ENCODE measurements at regions not wholly inside any gene's neighbourhood (a gene's known extent, or its start where the extent isn't known, plus 50 kb on each side); places are given as distances from the start of the nearest gene placed in this dataset.

DNA sequence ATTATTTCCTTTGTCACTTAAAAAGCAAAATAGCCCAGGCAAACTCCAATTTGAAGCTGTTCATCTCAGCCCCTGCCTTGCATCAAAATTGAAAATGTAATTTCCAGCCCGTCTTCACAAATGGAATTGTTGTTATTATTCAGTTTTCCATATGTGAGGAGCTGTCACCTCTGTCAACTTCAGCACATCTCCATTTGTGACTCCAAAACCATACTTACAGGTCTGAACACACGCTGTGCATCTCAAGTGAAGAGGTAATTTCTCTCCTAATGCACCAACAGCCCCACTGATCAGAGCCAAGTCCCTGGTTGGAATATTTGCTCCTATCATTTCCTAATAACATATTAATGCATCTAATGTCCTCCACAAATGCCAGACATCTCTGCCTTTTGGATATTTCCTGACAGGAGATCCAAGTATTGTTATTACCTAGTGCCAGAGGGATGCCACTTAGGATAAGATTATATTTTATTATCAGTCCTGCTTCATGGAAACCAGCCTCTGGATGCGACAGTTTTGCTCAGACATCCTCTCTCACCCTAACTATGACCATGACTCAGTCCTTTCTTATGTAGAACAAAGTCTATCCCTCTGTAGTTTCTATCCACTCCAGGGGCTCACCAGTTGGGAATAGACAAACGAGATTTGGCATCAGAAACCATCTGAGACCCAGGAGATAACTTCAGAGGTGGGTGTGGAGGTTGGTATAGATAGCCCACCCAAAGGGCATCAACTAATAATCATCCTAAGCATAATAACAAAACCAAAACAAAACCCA lies 379.8 kb downstream of the VPS13C start:
- DNase-seq, result no peak

DNA sequence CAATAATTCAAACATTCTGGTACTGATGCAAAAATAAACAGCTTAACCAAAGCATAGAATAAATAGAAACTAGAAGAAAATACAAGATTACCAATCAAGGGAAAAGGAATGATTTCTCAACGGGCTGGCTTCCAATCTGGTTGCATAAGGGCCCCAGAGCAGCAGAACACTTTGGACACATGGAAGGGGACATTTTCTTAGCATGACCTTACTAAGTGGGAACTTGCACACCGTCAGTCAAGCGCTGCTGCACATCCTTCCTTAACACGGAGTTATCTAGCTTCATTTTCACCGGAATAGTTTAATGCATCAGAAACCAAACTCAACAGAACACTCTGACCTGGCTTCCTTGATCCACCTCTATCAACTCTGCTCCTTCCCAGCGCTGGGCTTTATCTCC lies 388.5 kb downstream of the VPS13C start:
- DNase-seq, result no peak

DNA sequence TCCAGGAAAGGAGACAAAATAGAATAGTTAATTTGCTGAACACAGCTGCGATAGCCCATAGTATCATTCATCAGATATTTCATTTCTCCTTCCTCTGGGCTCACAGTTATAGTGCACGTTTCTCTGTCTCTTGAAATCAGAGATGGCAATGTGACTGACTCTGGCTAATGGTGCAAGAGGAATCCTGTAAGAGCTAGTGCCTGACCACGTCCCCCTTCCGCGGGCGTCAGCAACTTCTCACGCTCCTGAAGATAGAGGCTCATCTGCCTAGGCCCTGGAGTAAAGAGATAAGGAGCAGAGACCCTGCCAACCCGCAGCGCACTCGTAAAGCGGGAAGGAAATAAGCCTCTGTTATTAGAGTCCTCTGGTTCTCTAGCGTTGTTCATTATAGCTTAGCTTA lies 391.8 kb downstream of the VPS13C start:
- no peak for DNase-seq

GRCh38 chr15:61661791-61662190 lies 398.5 kb downstream of the VPS13C start:
- no peak for DNase-seq

DNA sequence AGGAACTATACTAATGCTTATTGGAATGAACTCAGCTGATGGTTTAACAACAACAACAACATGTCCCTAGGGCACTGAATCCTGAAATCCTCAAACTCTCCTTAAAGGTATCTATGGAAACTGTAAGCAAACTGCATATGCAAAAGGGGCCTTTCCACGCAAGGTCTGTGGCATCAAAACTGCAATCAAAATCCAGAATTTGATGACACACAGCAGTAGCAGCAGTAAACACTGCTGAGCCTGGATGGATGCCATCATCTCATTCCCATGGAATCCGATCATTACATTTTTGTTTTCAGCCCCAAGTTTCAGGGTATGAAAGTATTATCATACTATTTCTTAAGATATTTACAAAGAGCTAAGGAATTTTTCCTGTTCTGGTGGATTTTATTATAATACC lies 399.7 kb downstream of the VPS13C start:
- DNase-seq, result no peak

GRCh38 chr15:61659566-61660190 lies 400.6 kb downstream of the VPS13C start:
- DNase-seq, result no peak

DNA sequence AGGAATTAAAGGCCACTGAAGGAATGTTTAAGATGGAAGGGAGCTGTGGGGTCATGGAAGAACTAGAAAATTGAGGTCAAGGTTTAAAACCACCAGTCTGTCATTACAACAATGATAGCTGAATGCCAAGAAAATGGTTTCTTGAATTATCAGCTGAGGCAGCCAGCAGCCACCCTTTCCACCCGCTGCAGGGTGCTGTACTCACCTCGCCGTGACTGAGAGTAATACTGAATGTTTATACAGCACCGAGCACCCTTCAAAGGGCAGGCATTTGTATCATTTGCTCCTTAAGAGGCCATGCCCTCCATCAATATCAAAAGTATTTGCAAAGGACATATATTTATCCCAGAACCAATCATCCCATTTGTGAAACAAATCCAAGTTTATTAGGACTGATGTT lies 402.8 kb downstream of the VPS13C start:
- no peak for DNase-seq

DNA sequence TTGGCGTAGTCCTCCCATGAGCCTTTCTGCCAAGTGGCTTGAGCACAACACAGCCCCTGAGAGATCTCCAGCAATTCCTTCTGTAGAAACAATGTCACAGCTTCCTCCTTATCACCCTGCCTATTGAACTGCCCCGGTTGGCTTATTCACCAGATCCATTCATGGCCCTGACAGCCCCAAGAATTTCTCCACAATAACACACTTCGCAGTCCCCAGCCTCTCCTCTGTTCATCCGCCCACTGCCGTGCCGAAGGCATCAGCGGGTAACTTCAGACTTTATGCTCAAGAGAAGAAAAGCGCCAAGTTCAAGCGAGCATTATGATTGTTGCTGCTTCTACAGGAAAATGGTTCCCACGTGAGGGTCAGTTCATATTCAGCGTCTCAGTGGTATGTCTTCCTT lies 403.9 kb downstream of the VPS13C start:
- DNase-seq, result no peak

DNA sequence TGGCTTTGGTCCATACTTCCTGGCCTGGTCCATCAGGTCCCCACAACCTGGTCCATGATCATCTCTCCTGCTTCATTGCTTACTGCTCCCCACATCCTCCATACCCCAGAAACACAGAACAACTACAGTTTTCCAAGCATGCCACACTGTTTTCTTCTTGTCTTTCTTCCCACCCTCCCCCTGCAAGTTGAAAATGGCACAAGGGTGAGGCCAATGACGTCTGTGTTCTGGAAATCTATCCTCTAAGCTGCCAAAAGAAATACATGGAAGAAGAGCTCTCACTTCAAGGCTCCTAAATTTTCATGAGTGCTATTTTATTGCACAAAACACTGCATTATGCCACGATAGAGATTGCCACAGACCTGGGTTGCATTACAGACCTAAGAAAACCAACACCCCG lies 404.4 kb downstream of the VPS13C start:
- DNase-seq, result no peak

DNA sequence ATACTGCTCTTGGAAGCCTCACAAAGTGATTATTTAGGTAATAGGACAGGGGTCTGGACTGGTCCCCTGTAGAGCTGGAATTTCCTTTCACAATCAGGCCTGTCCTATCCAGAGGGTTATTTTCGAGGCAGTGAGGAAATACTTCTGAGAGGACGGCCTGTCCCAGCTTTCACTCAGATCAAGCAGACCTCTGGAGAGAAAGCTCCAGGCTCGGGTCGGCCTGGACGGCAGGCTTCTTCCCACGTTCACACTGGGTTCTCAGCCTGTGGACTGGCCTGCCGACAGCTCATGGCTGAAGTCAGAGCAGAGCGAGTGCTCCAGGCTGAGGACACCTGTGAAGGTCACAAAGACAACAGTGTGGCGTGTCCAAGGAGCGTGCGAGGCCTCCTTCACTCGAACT lies 405.3 kb downstream of the VPS13C start:
- no peak for DNase-seq

- no peak for DNase-seq
These were observed 406.1 kb downstream of the VPS13C start for GRCh38 chr15:61654002-61654740.

- no peak for DNase-seq
These were observed 407.1 kb downstream of the VPS13C start for GRCh38 chr15:61653110-61653509.

DNA sequence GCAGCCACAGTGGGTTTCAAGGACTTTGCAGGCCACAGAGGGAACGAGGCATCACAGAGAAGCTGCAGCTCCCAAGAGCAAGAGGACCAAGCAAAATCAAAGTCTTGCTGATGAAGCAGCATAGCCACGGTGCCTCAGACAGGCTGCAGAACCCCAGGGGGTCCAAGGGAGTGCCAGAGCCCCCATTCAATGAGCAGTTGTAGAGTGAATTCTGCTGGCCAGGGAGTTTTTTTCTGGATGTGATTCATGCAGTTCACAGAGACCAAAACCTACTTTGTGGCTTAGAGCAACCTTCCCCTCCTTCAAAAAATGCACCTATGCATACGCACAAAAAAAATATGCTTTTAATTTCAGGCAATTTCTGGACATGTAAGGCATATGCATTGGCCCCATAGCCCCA lies 409.0 kb downstream of the VPS13C start:
- DNase-seq, result no peak

DNA sequence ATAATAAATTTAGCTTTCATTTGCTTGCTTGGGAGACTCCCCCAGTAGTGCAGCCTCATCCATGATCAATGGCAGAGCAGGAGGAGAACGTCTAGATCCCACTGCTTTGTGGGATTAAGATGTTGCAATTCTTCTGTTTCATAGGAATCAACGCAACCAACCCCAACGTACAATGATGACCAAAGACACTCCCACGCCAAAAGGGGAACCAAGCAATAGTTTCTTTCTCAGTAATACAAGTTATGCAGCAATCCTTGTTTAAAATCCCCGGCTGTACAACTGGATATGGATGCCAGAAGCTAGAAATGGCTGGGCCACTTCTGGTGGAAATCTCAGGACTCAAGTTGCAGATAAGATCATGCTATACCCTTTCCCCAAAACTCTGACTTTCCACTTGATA lies 411.2 kb downstream of the VPS13C start:
- DNase-seq, result no peak

DNA sequence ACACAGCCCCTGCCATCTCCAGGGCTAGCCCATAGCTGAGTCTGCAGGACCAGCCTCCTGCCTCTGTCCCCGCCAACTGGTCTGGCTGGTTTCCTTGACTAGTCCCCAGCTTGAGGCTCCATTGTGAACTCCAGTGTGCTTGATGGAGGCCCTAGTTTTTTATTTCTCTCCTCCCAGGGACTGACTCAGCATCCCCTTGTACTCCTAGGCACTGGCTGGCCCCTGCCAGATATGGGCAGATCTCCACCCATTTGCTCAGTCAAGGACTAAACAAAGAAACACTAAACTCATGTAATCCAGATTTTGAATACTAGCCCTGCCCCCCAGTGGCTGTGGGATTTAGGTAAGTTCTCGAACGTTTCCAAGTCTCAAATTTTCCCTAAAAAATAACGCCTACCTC lies 415.4 kb upstream of the RORA start:
- DNase-seq, result no peak

GRCh38 chr15:61641645-61642044 lies 412.5 kb upstream of the RORA start:
- no peak for DNase-seq

- no peak for DNase-seq
These were observed 411.7 kb upstream of the RORA start for GRCh38 chr15:61640756-61641155.

- DNase-seq, result peak; percentile 98
These were observed 410.4 kb upstream of the RORA start for GRCh38 chr15:61639491-61639890.

DNA sequence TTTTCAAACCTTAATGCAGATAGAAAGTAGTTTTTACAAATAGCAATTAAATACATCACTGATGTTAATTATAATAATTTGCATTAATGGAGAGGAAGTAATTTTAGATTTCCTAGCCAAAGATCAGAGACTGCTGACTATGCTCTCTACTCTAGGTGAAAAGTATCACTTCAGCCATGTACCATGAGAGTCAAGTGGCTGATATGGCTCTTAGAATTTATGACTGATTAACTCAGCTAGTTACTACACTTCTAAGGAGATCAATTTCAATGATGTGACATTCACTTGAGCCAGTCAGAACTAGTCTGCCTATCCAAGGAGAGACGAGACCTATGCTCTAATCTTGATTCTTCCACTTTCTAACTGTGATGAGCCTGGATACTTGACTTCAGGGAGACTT lies 405.7 kb upstream of the RORA start:
- DNase-seq, result peak; percentile 76

GRCh38 chr15:61633951-61634350 lies 404.8 kb upstream of the RORA start:
- no peak for DNase-seq

DNA sequence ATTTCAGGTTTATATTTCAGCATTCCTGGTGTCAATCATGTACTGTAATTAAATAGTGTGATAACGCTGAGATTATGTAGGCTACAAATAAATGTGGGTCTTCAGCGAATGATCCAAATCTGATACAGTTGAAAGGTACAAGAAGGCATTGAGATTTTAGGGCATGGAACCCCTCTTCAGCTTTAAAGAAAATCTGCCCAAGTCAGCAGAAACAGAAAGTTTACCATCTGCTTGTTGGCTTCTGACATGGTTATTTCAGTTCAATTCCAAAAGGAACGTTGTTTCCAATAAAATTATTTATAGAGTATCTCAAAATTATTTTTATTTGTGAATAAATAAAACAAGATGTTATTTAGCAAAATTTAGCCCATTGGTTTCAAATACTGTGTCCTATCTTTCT lies 400.2 kb upstream of the RORA start:
- DNase-seq, result no peak

DNA sequence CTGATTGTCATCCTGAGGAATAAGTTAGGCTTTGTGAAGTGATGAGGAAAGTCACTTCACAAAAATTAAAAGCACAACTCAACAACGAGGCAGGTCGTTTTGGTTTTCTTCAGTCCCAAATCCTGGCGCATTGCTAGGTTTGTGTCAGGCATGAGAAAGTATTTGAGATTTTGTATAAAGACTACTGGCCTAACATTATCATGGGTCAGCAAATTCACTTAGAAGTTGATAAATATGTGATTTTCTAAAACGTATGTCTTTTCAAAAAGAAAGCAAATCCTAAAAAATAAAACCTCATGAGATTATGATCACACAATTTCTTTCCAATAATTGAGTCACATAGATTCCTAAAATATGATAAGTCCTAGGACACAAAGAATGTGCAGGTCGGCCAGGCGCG lies 395.8 kb upstream of the RORA start:
- no peak for DNase-seq

DNA sequence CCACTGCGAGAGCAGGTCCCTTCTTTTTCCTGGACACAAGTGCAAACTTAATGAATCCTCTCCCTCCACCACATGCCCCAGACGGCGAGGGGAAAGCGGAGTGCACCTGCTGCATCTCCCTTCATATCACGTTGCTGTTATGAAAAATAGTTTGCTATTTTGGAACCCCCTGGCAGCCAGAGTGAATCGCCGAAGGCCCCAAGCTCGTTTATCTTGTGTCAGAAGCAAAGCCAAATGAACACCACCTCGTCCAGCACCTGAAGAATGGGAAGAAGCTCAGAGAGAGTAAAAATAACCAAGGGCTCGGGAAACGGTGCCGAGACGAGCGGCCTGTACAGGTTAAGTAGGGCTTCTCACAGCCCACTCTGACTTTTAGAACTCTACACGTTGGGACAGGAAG lies 394.6 kb upstream of the RORA start:
- no peak for DNase-seq

DNA sequence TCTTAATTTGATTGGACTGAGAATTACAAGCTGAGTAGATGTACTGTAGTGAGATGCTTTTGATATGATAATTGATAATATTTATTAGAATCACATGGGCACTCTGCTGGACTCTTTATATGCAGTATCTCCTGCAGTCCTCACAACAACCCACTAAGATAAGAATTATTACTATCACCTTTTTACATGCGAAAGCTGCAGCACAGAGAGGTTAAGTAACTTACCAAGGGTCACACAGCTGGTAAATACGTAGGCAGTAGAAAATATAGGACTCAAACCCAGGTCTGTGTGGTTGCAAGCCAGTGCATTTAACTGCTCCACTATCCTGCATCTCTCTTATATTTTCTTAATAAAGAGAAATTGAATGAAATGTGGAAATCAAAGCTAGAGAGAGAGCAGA lies 392.8 kb upstream of the RORA start:
- DNase-seq, result no peak
